ENCODE measurements at regions not wholly inside any gene's neighbourhood (a gene's known extent, or its start where the extent isn't known, plus 50 kb on each side); places are given as distances from the start of the nearest gene placed in this dataset.

DNA sequence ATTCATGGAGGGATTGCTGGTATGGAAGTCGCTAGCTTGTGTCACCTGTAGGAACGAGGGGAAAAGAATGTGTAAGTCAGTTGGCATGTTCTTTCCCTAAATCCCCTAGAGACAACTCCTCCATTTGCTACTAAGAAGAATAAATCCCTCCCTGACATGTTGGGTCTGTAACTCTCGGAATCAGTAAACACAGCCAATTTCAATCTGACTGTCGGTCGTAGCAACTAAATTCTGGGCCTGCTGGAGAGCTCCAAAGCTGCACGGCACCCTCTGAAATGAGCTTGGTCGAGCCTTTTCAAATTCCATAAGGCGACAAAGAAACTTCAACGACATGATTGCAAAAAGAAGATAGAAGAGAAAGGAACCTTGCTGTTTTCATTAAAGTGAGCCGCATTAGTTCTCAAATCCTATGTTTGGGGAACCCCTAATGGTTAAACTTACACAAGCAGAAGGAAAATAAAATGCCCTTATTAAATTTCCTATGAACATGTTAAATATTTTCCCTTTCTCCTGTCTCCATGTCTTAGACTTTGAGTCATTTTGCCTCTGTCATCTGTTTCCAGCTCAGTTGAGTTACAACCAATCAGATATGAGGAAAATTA lies 735.8 kb upstream of the WWC1 start:
- Histone ChIP-seq H3K9me3 (no peaks in the 10 kb centered on the region), H3K4me1 (no peaks in the 10 kb centered on the region), H3K27me3 (no peaks in the 10 kb centered on the region), H3K27ac (no peak overlapping the region), H3K36me3 (no peaks in the 10 kb centered on the region), H3K4me3 (no peak overlapping the region)
- no peak for ATAC-seq
- TF ChIP-seq, protein P1, sequence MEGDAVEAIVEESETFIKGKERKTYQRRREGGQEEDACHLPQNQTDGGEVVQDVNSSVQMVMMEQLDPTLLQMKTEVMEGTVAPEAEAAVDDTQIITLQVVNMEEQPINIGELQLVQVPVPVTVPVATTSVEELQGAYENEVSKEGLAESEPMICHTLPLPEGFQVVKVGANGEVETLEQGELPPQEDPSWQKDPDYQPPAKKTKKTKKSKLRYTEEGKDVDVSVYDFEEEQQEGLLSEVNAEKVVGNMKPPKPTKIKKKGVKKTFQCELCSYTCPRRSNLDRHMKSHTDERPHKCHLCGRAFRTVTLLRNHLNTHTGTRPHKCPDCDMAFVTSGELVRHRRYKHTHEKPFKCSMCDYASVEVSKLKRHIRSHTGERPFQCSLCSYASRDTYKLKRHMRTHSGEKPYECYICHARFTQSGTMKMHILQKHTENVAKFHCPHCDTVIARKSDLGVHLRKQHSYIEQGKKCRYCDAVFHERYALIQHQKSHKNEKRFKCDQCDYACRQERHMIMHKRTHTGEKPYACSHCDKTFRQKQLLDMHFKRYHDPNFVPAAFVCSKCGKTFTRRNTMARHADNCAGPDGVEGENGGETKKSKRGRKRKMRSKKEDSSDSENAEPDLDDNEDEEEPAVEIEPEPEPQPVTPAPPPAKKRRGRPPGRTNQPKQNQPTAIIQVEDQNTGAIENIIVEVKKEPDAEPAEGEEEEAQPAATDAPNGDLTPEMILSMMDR (IDR thresholded peaks at IDR 0.05 in 4 of 5, conservative IDR thresholded peaks at IDR 0.05 in 1 of 5) = no peak
- no peak for TF ChIP-seq POLR2A (IDR thresholded peaks at IDR 0.05)
- in situ Hi-C loops (cut with MboI; ENCODE audit: low sequenced_read_pairs in 4 of 4) = no loop called here
- DNase-seq = no peak
- intact Hi-C loops (cut with DNase I; ENCODE audit: low total_unique reads) = no loop called here

DNA sequence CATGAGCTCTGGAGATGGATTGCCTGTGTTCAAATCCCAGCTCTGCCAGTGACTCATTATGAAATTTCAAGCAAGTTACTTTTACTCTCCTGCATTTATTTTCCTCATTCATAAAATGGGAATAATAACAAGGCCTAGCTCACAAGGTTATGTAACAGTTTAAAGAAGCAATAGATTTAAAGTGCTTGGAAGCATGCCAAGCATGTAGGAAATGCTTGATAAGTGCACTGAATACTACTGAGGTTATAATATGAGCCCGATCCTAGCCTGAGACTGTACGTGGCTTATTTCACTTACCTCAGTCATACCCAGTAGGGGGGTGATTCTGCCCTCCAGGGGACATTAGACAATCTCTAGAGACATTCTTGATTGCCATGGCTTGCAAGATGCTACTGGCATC lies 734.1 kb upstream of the WWC1 start:
- ATAC-seq (no peak), DNase-seq (no peak)
- Histone ChIP-seq H3K4me3 (no peak overlapping the region), H3K27ac (no peak overlapping the region), H3K27me3 (no peaks in the 10 kb centered on the region), H3K36me3 (no peaks in the 10 kb centered on the region), H3K9me3 (no peaks in the 10 kb centered on the region), H3K4me1 (no peaks in the 10 kb centered on the region)
- intact Hi-C loops (cut with DNase I; ENCODE audit: low total_unique reads) = no loop called here
- TF ChIP-seq, protein P1 (IDR thresholded peaks at IDR 0.05 in 4 of 5, conservative IDR thresholded peaks at IDR 0.05 in 1 of 5) = no peak
- TF ChIP-seq POLR2A (IDR thresholded peaks at IDR 0.05) = no peak
- in situ Hi-C loops (cut with MboI; ENCODE audit: low sequenced_read_pairs in 4 of 4) = no loop called here

DNA sequence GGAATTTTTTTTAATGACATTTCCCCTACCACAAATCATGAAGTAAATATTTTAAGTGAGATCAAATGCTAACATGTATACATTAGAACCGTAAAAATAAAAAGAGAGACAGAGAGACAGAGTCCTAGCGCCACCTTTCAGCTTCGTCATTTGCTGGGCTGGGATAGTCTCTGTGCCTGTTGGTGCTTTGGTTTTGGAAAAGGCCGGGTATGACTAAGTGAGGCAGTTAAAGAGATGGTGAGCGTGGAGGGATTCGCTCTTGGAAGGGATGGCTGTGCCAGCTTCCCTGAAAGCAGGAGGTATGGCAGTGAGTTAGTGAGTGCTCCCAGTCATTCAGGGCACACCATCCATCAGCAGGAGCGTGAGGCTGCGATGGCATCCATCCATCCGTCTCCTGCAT lies 729.6 kb upstream of the WWC1 start:
- no peak for ATAC-seq
- Histone ChIP-seq H3K27ac (no peak overlapping the region), H3K4me1 (no peaks in the 10 kb centered on the region), H3K9me3 (no peaks in the 10 kb centered on the region), H3K36me3 (no peaks in the 10 kb centered on the region), H3K27me3 (no peaks in the 10 kb centered on the region), H3K4me3 (no peak overlapping the region)
- intact Hi-C loops (cut with DNase I; ENCODE audit: low total_unique reads) (no loop called here), in situ Hi-C loops (cut with MboI; ENCODE audit: low sequenced_read_pairs in 4 of 4) (no loop called here)
- DNase-seq = no peak
- no peak for TF ChIP-seq POLR2A (IDR thresholded peaks at IDR 0.05)
- TF ChIP-seq, protein P1 (IDR thresholded peaks at IDR 0.05 in 4 of 5, conservative IDR thresholded peaks at IDR 0.05 in 1 of 5) = no peak

DNA sequence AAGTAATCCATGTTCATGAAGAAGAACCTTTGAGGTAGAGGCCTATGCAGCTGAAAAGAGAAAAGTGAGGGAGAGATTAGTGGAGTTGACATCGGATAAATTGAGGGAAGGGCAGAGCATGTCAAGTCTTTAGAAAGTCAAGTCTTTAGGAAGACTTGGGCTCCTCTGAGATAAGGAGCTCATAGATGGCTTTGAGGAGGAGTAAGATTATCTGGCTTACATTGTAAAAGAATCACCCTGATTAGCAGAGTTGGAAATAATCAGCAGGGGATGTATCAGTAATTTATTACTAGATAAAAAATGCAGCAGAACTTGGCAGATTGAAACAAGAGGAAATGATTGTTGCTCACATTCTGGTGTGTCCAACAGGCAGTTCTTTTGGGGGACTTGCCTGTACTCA lies 727.2 kb upstream of the WWC1 start:
- Histone ChIP-seq H3K36me3 (no peaks in the 10 kb centered on the region), H3K4me1 (no peaks in the 10 kb centered on the region), H3K9me3 (no peaks in the 10 kb centered on the region), H3K27me3 (no peaks in the 10 kb centered on the region), H3K4me3 (no peak overlapping the region), H3K27ac (no peak overlapping the region)
- intact Hi-C loops (cut with DNase I; ENCODE audit: low total_unique reads) = no loop called here
- in situ Hi-C loops (cut with MboI; ENCODE audit: low sequenced_read_pairs in 4 of 4) = no loop called here
- DNase-seq (no peak), ATAC-seq (no peak)
- TF ChIP-seq, protein P1 (IDR thresholded peaks at IDR 0.05 in 4 of 5, conservative IDR thresholded peaks at IDR 0.05 in 1 of 5) = no peak

Measured in gastrocnemius medialis (tissue), 4 donors.